Kidney tubule cell (primary cell): ENCODE measurements at regions not wholly inside any gene's neighbourhood (a gene's known extent, or its start where the extent isn't known, plus 50 kb on each side); places are given as distances from the start of the nearest gene placed in this dataset.
A peak's percentile ranks its signal among the peaks of the same experiment; 100 is the strongest.

Experiments
- DNase-seq: peaks from one replicate; pipeline ENCODE4 v3.0.0-alpha.2; 2018; ENCODE audit warnings: low spot score

GRCh38 chr3:30169487-30169886 is 436.9 kb upstream of the TGFBR2 start:
- no peak for DNase-seq

- DNase-seq = no peak
Observed at GRCh38 chr3:30170681-30171438, 435.5 kb upstream of the TGFBR2 start.

DNA sequence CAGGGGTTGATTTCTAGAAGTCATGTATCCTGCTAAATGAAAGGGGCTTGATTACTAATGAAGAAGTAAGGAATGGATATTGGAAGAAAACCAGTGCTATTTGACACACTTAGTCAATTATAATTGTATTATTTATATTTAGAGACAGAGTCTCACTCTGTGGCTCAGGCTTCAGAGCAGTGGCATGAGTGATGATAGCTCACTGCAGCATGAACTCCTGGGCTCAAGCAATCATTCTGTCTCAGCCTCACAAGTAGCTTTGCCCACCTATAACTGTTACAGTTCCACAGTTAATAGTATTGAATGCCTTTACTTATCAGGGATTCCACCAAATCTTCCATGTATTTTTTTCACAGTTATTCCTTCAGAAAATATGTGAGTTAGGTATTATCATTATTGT is 432.0 kb upstream of the TGFBR2 start:
- no peak for DNase-seq

DNA sequence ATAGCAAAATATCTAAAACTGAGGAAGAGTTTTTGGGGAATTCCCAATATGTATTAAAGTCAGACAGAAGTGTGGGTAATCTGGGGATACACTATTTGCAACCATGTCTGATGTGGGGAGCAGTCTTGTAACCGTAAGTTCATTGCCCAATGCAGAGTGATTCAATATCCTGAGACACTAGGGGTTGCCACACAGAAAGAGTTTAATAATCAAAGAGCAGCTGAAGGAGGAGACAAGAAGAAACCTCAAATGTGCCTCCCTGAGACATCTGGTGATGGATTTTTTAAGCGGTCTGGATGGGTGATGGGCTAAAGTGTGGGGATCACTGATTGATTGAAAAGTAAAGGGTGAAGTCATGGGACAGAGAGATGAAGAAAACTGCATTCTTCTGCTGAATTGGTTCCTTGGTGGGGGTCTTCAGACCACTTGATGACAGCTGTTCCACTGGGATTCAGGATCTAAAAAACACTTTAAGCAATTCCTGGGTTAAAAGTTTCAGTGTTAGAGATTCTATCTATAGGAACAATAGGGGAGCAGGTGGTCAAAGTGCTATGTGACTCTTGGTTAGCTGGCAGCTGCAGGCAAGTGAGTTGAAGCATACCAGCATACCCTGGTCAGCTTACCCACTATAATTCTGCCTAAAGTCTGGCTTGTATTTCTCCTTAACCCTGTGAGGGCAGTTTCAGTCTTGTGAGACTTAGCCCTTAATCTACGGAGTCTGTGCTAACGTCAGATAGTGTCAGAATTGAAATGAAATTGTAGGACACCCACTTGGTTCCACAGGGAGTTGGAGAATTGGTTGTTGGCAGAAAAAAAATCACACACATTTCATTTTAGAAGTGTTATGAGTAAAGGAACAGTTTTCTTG is 425.9 kb upstream of the TGFBR2 start:
- no peak for DNase-seq

- DNase-seq = no peak
Observed at GRCh38 chr3:30181178-30181465, 425.3 kb upstream of the TGFBR2 start.

DNA sequence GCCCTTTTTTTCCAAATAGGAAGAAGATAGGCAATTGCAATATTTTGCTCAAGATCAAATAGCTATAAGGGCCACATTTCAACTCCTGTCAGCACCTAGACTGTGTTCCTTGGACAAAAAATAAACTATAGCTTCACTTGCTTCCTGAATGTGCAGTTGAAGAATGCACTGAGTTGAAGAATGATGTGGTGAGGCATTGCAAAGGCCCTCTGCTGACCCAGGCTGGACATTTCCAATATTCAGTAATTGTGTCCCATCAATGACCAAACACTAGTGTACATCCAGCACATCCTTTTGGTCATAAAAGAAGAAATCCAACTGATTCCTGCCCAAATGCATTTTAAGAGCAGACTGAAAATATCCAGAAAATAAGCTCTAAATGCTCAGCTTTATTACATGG is 424.8 kb upstream of the TGFBR2 start:
- no peak for DNase-seq

DNA sequence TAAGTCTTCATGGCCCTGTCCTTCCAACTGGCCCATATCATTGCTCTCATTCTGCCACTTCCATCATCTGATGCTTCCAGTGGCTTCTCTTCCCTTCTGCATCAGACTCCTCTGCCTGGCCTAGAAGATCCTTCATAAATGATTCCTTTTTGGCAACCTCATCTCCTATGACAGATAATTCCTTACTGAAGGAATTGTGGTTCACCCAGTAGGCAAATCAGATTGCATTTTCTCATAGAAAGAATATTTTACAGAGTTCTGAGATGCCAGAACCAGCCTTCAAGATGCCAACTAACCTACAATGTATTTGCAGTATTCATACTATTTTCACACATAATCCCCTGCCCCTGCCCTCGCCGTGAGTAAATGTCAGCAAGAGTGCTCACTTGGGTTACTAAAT is 423.0 kb upstream of the TGFBR2 start:
- no peak for DNase-seq

DNA sequence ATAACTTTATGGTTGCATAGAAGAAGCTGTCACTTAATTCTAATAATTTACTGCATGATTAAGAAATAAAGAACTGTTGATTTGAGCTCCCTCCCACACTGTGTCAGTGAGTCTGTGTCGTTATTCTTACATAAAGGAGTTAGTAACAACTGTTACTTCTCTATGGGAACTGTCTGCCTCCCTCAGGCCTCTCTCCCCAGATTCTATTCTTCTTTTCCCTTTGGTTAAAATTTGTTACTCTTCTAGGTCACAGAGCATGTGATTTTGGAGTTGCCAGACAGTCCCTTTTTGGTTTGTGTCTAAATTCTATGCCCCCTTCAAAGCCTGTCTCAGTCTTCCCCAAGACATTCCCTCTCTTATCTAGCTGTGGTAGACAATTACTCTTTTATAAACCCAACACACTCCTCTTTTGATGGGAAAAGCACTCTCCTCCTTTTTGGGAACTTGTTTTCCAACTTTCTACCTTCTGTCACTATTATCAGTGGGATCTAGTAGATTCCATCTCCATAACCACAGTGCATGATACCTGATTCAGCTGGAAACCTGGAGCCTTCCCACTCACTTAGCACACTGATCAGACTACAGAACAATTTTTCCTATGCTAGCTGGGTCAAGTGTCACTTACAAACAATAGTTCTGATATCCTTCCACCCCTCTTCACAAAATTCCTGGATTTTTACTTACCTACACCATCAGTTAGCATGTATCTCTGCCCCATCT is 422.1 kb upstream of the TGFBR2 start:
- no peak for DNase-seq

GRCh38 chr3:30185872-30186271 is 420.5 kb upstream of the TGFBR2 start:
- no peak for DNase-seq

DNA sequence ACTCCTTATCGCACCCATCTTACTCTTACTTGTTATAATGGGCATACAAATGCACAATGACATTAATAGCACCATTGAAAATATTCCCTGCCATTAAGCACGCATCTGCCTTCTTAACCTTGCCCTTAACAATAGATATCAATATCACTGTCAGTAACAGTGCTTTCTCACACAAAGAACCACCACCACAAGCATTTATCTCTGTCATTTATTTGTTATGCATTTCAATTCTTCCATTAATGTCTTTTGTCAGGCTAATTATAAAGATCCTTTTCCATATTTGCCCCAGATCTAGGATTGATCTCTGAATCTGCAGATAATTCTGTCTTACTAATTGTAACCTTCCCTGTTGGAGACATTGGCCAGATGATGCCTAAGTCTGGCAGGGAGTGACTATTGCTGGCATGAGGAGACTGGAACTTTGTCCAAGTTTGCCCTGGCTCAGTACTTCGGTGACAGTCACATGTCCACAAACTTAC is 419.6 kb upstream of the TGFBR2 start:
- no peak for DNase-seq

DNA sequence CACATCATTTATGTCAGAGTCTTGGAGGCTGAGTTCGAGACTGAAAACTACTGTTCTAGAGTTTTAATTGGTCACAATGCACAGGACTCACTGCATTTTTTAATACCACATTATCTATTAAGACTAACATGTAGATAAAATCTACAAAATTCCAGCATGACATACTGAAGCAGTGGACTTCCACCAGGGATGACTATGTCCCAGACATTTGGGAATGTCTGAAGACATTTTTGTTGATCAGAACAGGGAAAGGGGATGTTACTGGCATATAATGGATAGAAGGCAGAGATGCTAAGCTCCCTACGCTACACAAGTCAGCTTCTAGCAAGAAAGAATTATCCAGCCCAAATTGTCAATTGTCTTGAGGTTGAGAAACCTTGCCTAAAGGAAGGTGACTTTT is 419.0 kb upstream of the TGFBR2 start:
- no peak for DNase-seq

DNA sequence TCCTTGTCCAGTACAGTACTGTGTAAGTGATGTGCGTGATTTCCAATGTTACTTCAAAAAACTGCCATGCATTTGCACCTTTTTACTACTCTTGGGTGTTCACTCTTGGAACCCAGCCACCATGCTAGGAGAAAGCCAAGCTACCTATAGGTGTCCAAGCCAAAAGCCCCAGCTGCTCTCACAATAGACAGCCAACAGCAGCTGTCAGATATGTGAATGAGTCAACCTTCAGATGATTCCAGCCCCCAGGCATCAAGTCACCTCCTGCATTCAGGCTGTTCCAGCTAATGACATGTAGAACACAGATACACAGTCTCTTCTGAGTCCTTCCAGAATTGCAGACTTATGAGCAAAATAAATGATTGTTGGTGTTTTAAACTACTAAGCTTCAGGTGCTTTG is 417.7 kb upstream of the TGFBR2 start:
- peak; percentile 49 for DNase-seq

GRCh38 chr3:30189900-30190299 is 416.5 kb upstream of the TGFBR2 start:
- no peak for DNase-seq

DNA sequence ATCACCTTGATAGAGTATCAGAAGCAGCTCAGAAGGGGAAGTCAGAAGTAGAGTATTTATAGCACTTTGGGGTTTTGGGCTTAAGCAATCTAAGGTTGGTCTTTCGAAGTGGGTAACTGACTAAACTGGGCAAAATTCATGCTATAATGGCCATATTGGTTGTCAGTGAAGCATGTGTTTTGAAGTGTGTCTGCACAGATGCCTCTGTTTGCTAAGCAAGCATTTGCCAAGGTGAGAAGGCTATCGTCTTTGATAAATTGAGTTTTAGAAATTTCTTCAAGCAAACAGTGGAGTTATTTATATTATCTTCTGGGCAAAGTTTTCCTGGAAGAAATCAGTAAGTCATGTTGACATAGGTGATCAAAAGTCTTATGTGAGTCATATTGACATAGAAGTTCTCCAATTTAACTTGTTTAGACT is 412.8 kb upstream of the TGFBR2 start:
- no peak for DNase-seq

GRCh38 chr3:30195352-30195751 is 411.0 kb upstream of the TGFBR2 start:
- no peak for DNase-seq

DNA sequence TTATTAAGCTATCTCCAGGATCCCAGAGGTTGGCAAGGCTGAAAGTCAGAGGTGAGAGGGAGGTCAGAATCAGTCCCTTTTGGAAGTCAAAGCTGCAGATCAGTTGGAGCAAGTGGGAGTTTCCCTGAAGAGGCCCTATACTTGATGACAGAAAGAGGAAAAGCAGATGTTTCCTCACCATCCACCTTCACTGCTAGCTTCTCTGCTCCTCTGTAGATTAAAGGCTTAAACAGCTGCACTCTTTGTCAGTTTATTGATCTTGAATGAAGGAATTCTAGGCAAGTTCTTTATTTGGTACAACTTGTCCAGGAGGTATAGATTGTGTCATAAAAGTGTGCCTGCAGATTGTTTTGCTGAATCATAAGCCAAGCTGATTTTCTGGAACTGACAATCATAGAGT is 408.2 kb upstream of the TGFBR2 start:
- DNase-seq = no peak

- peak; percentile 52 for DNase-seq
Observed at GRCh38 chr3:30199096-30199759, 407.2 kb upstream of the TGFBR2 start.

DNA sequence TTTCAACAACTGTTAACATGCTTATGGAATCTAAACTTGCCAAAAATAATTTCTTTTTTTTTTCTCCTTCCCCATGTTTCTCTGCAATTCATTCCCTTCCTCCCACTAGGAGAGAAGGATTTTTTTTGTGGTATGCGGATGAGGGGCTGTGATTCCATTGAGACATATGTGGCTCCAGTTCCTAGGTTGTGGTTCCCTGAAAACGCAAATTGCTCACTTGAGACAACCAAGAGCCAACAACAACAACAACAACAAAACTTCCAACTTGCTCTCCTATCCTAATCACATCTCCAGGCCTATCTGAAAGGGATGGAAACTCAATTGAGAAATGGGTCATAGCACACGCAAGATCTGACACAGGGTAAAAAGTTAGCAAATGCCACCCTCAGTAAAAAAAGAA is 406.5 kb upstream of the TGFBR2 start:
- DNase-seq = no peak

GRCh38 chr3:30201715-30202114 is 404.7 kb upstream of the TGFBR2 start:
- DNase-seq = no peak

DNA sequence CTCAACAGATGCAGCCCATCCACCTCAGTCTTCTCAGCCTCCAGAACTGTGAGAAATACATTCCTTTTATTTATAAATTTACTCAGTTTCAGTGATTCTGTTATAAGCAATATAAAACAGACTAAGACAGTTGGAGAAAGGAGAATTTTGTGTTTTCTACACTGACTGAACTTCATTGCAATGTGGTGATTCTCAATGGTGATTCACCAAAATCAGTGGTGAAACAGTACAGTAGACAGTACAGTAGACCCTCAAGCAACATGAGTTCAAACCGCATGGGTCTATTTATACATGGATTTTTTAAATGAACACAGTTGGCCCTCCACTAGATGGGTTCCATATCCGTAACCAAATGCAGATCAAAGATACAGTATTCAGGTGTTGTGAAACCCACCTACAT is 403.1 kb upstream of the TGFBR2 start:
- no peak for DNase-seq

DNA sequence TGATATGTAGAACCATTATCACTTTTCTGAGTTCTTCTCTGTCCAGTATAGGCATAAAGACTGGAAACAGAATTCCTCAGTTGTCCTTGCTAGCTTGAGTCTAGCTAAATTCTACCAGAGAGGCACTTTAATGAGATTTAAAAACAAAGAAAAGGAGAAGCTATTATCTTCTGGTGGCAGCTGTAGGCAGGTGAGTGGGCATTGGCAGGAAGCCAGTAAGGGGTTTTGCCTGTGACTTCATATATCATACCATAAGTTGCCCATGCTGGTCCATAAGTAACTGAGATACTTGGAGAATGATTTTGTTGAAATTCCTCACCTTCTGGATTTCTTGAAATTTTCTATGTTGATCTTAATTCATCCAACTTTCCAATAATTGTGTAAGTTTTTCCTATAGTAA is 402.3 kb upstream of the TGFBR2 start:
- no peak for DNase-seq

GRCh38 chr3:30206051-30206450 is 400.4 kb upstream of the TGFBR2 start:
- no peak for DNase-seq
